Liver (tissue), 8 donors: ENCODE measurements at regions not wholly inside any gene's neighbourhood (a gene's known extent, or its start where the extent isn't known, plus 50 kb on each side); places are given as distances from the start of the nearest gene placed in this dataset.

Experiments used
- DNase-seq: peaks from one replicate; pipeline ENCODE4 v3.0.0-alpha.2; 2017; ENCODE audit warnings: low spot score
- H3K27ac ChIP-seq, 2 donors: one replicate each; pipeline ENCODE4 v1.7.0; 2013; ENCODE audit warnings: inconsistent platforms in 2 of 2, low read length in 2 of 2, control low read depth in 1 of 2, low read depth in 1 of 2, mild to moderate bottlenecking in 1 of 2
- H3K27me3 ChIP-seq, 4 donors: one replicate each; pipeline versions ENCODE4 v1.6.1 to v1.7.0; 2013; ENCODE audit warnings: low read length in 3 of 4, inconsistent platforms in 1 of 4, mild to moderate bottlenecking in 1 of 4, moderate library complexity in 1 of 4; ENCODE audit not compliant: control insufficient read depth in 4 of 4, insufficient read depth in 4 of 4
- H3K36me3 ChIP-seq, 4 donors: one replicate each; pipeline versions ENCODE4 v1.6.1 to v1.7.0; 2013; ENCODE audit warnings: low read length in 3 of 4, mild to moderate bottlenecking in 3 of 4, low read depth in 1 of 4, moderate library complexity in 1 of 4; ENCODE audit not compliant: control insufficient read depth in 4 of 4, insufficient read depth in 3 of 4
- H3K4me1 ChIP-seq, 4 donors: one replicate each; pipeline versions ENCODE4 v1.6.1 to v1.7.0; 2013; ENCODE audit warnings: low read length in 3 of 4, mild to moderate bottlenecking in 3 of 4, moderate library complexity in 1 of 4; ENCODE audit not compliant: control insufficient read depth in 4 of 4, insufficient read depth in 4 of 4
- H3K4me3 ChIP-seq, 3 donors: one replicate each; pipeline versions ENCODE4 v1.6.1 to v1.7.0; 2013; ENCODE audit warnings: low read length in 3 of 3, control low read depth in 1 of 3, low read depth in 1 of 3, mild to moderate bottlenecking in 1 of 3
- H3K9ac ChIP-seq, 2 donors: one replicate each; pipeline ENCODE4 v1.7.0; 2013; ENCODE audit warnings: low read length in 2 of 2, mild to moderate bottlenecking in 2 of 2, moderate library complexity in 2 of 2, control low read depth in 1 of 2, low read depth in 1 of 2
- H3K9me3 ChIP-seq, 4 donors: one replicate each; pipeline versions ENCODE4 v1.6.1 to v1.7.0; 2013; ENCODE audit warnings: low read length in 3 of 4; ENCODE audit not compliant: control insufficient read depth in 4 of 4
- ATF3 ChIP-seq: IDR thresholded peaks from 2 replicates; pipeline ENCODE4 v1.6.1; 2016; ENCODE audit warnings: antibody characterized with exemption
- CTCF ChIP-seq: fragments of 150-350 bp; IDR thresholded peaks from 2 replicates; pipeline ENCODE4 v1.5.1; 2017; ENCODE audit warnings: improper control_type of control experiment, low read depth, low read length; ENCODE audit not compliant: missing input control
- FOXA1 ChIP-seq: IDR thresholded peaks from 2 replicates; pipeline ENCODE4 v1.6.1; 2016; ENCODE audit warnings: antibody characterized with exemption
- FOXA2 ChIP-seq: IDR thresholded peaks from 2 replicates; pipeline ENCODE4 v1.6.1; 2016; ENCODE audit warnings: antibody characterized with exemption
- GABPA ChIP-seq, 2 donors: IDR thresholded peaks in 1 of 2; conservative IDR thresholded peaks in 1 of 2; 2 replicates each; pipeline ENCODE4 v1.6.1; 2016; ENCODE audit warnings: antibody characterized with exemption in 2 of 2, mild to moderate bottlenecking in 1 of 2, moderate library complexity in 1 of 2
- HNF4G ChIP-seq: IDR thresholded peaks from 2 replicates; pipeline ENCODE4 v1.6.1; 2016; ENCODE audit warnings: antibody characterized with exemption
- JUND ChIP-seq, 2 donors: IDR thresholded peaks; 2 replicates each; pipeline ENCODE4 v1.6.1; 2016; ENCODE audit warnings: antibody characterized with exemption in 2 of 2
- MAX ChIP-seq: IDR thresholded peaks from 2 replicates; pipeline ENCODE4 v1.6.1; 2016; ENCODE audit warnings: antibody characterized with exemption
- NR2F2 ChIP-seq: IDR thresholded peaks from 2 replicates; pipeline ENCODE4 v1.6.1; 2016; ENCODE audit warnings: antibody characterized with exemption
- RAD21 ChIP-seq, 2 donors: IDR thresholded peaks; 2 replicates each; pipeline ENCODE4 v1.6.1; 2016; ENCODE audit warnings: antibody characterized with exemption in 2 of 2, mild to moderate bottlenecking in 2 of 2
- RXRA ChIP-seq, 2 donors: IDR thresholded peaks; 2 replicates each; pipeline ENCODE4 v1.6.1; 2017 to 2018; ENCODE audit warnings: antibody characterized with exemption in 2 of 2, mild to moderate bottlenecking in 1 of 2
- SP1 ChIP-seq: IDR thresholded peaks from 2 replicates; pipeline ENCODE4 v1.6.1; 2018; ENCODE audit warnings: antibody characterized with exemption, mild to moderate bottlenecking
- TAF1 ChIP-seq: conservative IDR thresholded peaks from 2 replicates; pipeline ENCODE4 v1.6.1; 2016; ENCODE audit warnings: antibody characterized with exemption, mild to moderate bottlenecking
- YY1 ChIP-seq: IDR thresholded peaks from 2 replicates; pipeline ENCODE4 v1.6.1; 2016; ENCODE audit warnings: antibody characterized with exemption, mild to moderate bottlenecking
- WGBS: extraction: QIAGEN DNeasy Blood & Tissue Kit; methylation state at CpG from one replicate; pipeline ENCODE4 v1.1.7; 2013; 5-methylcytosine and 5-hydroxymethylcytosine counted together
- TF ChIP-seq, protein P1 (sequence below): IDR thresholded peaks from 2 replicates; pipeline ENCODE4 v1.6.1; 2016; ENCODE audit warnings: antibody characterized with exemption
- donor health status: healthy.
- donor health status: healthy.
- donor health status: healthy.
- donor health status: healthy.
- donor health status: healthy.

- TF ChIP-seq CTCF (no peak), RAD21 (IDR thresholded peaks at IDR 0.05) (no peak), SP1 (no peak), NR2F2 (no peak), FOXA2 (no peak), JUND (IDR thresholded peaks at IDR 0.05) (no peak)
Observed at GRCh38 chr16:63005356-63005755, 969.1 kb upstream of the CDH8 start (continued).

DNA sequence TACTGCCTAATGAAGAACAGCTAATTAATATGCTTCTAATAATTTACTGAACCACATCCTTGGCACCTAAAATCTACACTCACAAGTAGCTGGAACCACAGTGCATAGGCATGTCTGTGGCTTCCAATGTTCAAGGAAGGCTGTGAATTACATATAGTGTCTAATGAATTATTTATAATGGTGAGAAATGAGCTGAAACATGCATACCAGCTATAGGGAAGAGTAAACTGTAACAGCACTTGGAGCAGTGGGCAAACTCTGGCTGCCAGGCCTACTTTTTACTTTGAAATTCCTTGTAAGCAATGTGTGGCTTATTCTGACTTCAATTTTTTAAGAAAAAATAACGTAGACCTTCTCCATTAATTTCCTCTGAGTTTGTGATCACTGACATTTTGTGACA, 953.2 kb upstream of the CDH8 start:
- Histone ChIP-seq H3K4me1 (no peaks in the 10 kb centered on the region), H3K27me3 (no peaks in the 10 kb centered on the region), H3K27ac (no peak overlapping the region), H3K9ac (no peak overlapping the region), H3K36me3 (no peaks in the 10 kb centered on the region), H3K4me3 (no peak overlapping the region), H3K9me3 (no peaks in the 10 kb centered on the region)
- 60% methylated on average over 1 of the region's 1 CpG for WGBS
- no peak for TF ChIP-seq FOXA1
- no peak for TF ChIP-seq GABPA (IDR thresholded peaks at IDR 0.05 in 1 of 2, conservative IDR thresholded peaks at IDR 0.05 in 1 of 2)
- no peak for TF ChIP-seq RXRA (IDR thresholded peaks at IDR 0.05)
- TF ChIP-seq, protein P1, sequence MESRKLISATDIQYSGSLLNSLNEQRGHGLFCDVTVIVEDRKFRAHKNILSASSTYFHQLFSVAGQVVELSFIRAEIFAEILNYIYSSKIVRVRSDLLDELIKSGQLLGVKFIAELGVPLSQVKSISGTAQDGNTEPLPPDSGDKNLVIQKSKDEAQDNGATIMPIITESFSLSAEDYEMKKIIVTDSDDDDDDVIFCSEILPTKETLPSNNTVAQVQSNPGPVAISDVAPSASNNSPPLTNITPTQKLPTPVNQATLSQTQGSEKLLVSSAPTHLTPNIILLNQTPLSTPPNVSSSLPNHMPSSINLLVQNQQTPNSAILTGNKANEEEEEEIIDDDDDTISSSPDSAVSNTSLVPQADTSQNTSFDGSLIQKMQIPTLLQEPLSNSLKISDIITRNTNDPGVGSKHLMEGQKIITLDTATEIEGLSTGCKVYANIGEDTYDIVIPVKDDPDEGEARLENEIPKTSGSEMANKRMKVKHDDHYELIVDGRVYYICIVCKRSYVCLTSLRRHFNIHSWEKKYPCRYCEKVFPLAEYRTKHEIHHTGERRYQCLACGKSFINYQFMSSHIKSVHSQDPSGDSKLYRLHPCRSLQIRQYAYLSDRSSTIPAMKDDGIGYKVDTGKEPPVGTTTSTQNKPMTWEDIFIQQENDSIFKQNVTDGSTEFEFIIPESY: no peak
- no peak for TF ChIP-seq ATF3
- TF ChIP-seq RAD21 (IDR thresholded peaks at IDR 0.05): no peak
- no peak for DNase-seq

- no peaks in the 10 kb centered on the region for H3K4me1 ChIP-seq
- H3K9ac ChIP-seq: no peak overlapping the region
- no peak for DNase-seq
- TF ChIP-seq ATF3 (no peak), RXRA (IDR thresholded peaks at IDR 0.05) (no peak), JUND (IDR thresholded peaks at IDR 0.05) (no peak), RAD21 (IDR thresholded peaks at IDR 0.05) (no peak), TAF1 (no peak), HNF4G (no peak), FOXA1 (no peak), MAX (no peak), YY1 (no peak)
- no peaks in the 10 kb centered on the region for H3K36me3 ChIP-seq
- no peak overlapping the region for H3K4me3 ChIP-seq
- H3K27me3 ChIP-seq: no peaks in the 10 kb centered on the region
- no peaks in the 10 kb centered on the region for H3K9me3 ChIP-seq
- WGBS: 89% methylated on average over 1 of the region's 1 CpG
- no peak overlapping the region for H3K27ac ChIP-seq
Observed at GRCh38 chr16:62985722-62986121, 949.5 kb upstream of the CDH8 start.
